Endodermal cell (in vitro differentiated cells): ENCODE measurements at regions not wholly inside any gene's neighbourhood (a gene's known extent, or its start where the extent isn't known, plus 50 kb on each side); places are given as distances from the start of the nearest gene placed in this dataset.

Source experiments
- DNase-seq: peaks from one replicate; pipeline ENCODE4 v3.0.0-alpha.2; 2017
- H3K27ac ChIP-seq: 2 replicates; pipeline ENCODE4 v1.5.1; 2013; ENCODE audit warnings: mild to moderate bottlenecking, low read depth, low read length, moderate library complexity
- H3K27me3 ChIP-seq: 2 replicates; pipeline ENCODE4 v1.6.1; 2013; ENCODE audit warnings: mild to moderate bottlenecking, low read length, moderate library complexity; ENCODE audit not compliant: insufficient read depth, control insufficient read depth, poor library complexity, severe bottlenecking
- H3K36me3 ChIP-seq: 2 replicates; pipeline ENCODE4 v1.7.0; 2013; ENCODE audit warnings: mild to moderate bottlenecking, low read length, moderate library complexity; ENCODE audit not compliant: control insufficient read depth, insufficient read depth
- H3K4me1 ChIP-seq: one replicate; pipeline ENCODE4 v1.7.0; 2013; ENCODE audit warnings: low read length; ENCODE audit not compliant: control insufficient read depth, insufficient read depth
- H3K4me3 ChIP-seq: 2 replicates; pipeline ENCODE4 v1.5.1; 2013; ENCODE audit warnings: mild to moderate bottlenecking, low read length, moderate library complexity
- H3K9ac ChIP-seq: 2 replicates; pipeline ENCODE4 v1.6.1; 2013; ENCODE audit warnings: mild to moderate bottlenecking, low read length, moderate library complexity; ENCODE audit not compliant: poor library complexity, severe bottlenecking; ENCODE audit errors: extremely low read depth
- H3K9me3 ChIP-seq: 2 replicates; pipeline ENCODE4 v1.6.1; 2013; ENCODE audit warnings: mild to moderate bottlenecking, low read length, moderate library complexity; ENCODE audit not compliant: control insufficient read depth
- H3K27ac Mint-ChIP-seq: 2 replicates; pipeline ENCODE4 v1.8.0; 2020; ENCODE audit warnings: mixed read lengths
- H3K27me3 Mint-ChIP-seq: 2 replicates; pipeline ENCODE4 v1.8.0; 2021; ENCODE audit warnings: mild to moderate bottlenecking, mixed read lengths; ENCODE audit not compliant: insufficient read depth
- H3K36me3 Mint-ChIP-seq: 2 replicates; pipeline ENCODE4 v1.8.0; 2020; ENCODE audit warnings: low read depth, mixed read lengths
- H3K4me1 Mint-ChIP-seq: 2 replicates; pipeline ENCODE4 v1.8.0; 2020; ENCODE audit warnings: mixed read lengths
- H3K4me3 Mint-ChIP-seq: 2 replicates; pipeline ENCODE4 v1.8.0; 2020; ENCODE audit warnings: mild to moderate bottlenecking, moderate library complexity, mixed read lengths
- H3K9me3 Mint-ChIP-seq: 2 replicates; pipeline ENCODE4 v1.8.0; 2020; ENCODE audit warnings: mild to moderate bottlenecking, mixed read lengths
- CTCF ChIP-seq: fragments of 200-600 bp; sonication (generic); conservative IDR thresholded peaks from 2 replicates; pipeline ENCODE4 v1.5.0; 2021; ENCODE audit warnings: antibody characterized with exemption, mild to moderate bottlenecking
- WGBS, 2 experiments: methylation state at CpG; one replicate each; pipeline versions ENCODE4 v1.1.5 to v1.1.7; 2013; ENCODE audit warnings: missing lambda C conversion rate in 2 of 2, mixed read lengths in 1 of 2; ENCODE audit not compliant: insufficient coverage in 1 of 2, insufficient read length in 1 of 2; 5-methylcytosine and 5-hydroxymethylcytosine counted together

- H3K9me3 Mint-ChIP-seq = peaks cover 4% of the 10 kb centered on the region
- Histone ChIP-seq H3K27me3 (no peaks in the 10 kb centered on the region), H3K9me3 (no peaks in the 10 kb centered on the region), H3K27ac (no peak overlapping the region), H3K36me3 (no peaks in the 10 kb centered on the region), H3K4me1 (no peaks in the 10 kb centered on the region), H3K9ac (no peak overlapping the region), H3K4me3 (no peak overlapping the region)
- TF ChIP-seq CTCF = no peak
- H3K36me3 Mint-ChIP-seq = peaks cover 4% of the 10 kb centered on the region
- WGBS, 2 experiments = 82 to 100% methylated on average over 2 to 5 of the region's 5 CpGs
- no peaks in the 10 kb centered on the region for H3K4me1 Mint-ChIP-seq
- H3K4me3 Mint-ChIP-seq = no peak overlapping the region
- H3K27me3 Mint-ChIP-seq = peaks cover 2% of the 10 kb centered on the region
- peak; percentile 21 for DNase-seq
- no peak overlapping the region for H3K27ac Mint-ChIP-seq
Measured at GRCh38 chr12:125525879-125526278, 460.6 kb downstream of the AACS start.

GRCh38 chr12:125528281-125528680 is 463.0 kb downstream of the AACS start:
- WGBS, 2 experiments = 55 to 90% methylated on average over 5 of the region's 5 CpGs
- H3K9me3 ChIP-seq = no peaks in the 10 kb centered on the region
- no peak overlapping the region for H3K4me3 ChIP-seq
- no peaks in the 10 kb centered on the region for H3K9me3 Mint-ChIP-seq
- TF ChIP-seq CTCF = no peak
- H3K27ac Mint-ChIP-seq = no peak overlapping the region
- no peaks in the 10 kb centered on the region for H3K36me3 Mint-ChIP-seq
- H3K4me1 Mint-ChIP-seq = no peaks in the 10 kb centered on the region
- no peaks in the 10 kb centered on the region for H3K27me3 Mint-ChIP-seq
- H3K4me3 Mint-ChIP-seq = no peak overlapping the region
- H3K9ac ChIP-seq = no peak overlapping the region
- peak; percentile 17 for DNase-seq
- H3K27ac ChIP-seq = peak overlapping the region; percentile 44
- no peaks in the 10 kb centered on the region for H3K27me3 ChIP-seq
- no peaks in the 10 kb centered on the region for H3K4me1 ChIP-seq
- H3K36me3 ChIP-seq = no peaks in the 10 kb centered on the region

- WGBS, 2 experiments = 93% methylated on average over 4 of the region's 4 CpGs; no CpG with 5 or more reads in 1 of the 2 experiments
- Mint-ChIP-seq H3K9me3 (no peaks in the 10 kb centered on the region), H3K4me3 (no peak overlapping the region), H3K27me3 (no peaks in the 10 kb centered on the region), H3K36me3 (no peaks in the 10 kb centered on the region), H3K4me1 (no peaks in the 10 kb centered on the region), H3K27ac (no peak overlapping the region)
- H3K4me1 ChIP-seq = no peaks in the 10 kb centered on the region
- no peak for TF ChIP-seq CTCF
- no peaks in the 10 kb centered on the region for H3K27me3 ChIP-seq
- no peak overlapping the region for H3K4me3 ChIP-seq
- H3K27ac ChIP-seq = no peak overlapping the region
- H3K9ac ChIP-seq = no peak overlapping the region
- H3K36me3 ChIP-seq = no peaks in the 10 kb centered on the region
- no peaks in the 10 kb centered on the region for H3K9me3 ChIP-seq
- peak; percentile 16 for DNase-seq
Measured at GRCh38 chr12:125530201-125530600, 465.0 kb downstream of the AACS start.
